Common myeloid progenitor, CD34-positive (primary cell): ENCODE measurements at regions not wholly inside any gene's neighbourhood (a gene's known extent, or its start where the extent isn't known, plus 50 kb on each side); places are given as distances from the start of the nearest gene placed in this dataset.
"Not testable (repeated sequence)": the region's sequence is repeated elsewhere in the genome, so short reads cannot be mapped to it uniquely, and the experiment has no call there.

Experiments used
- CTCF ChIA-PET: fragments of 350-600 bp; sonication (Branson Sonifier 250); formaldehyde crosslinking; loops from one replicate; lab custom pipeline; 2021; ENCODE audit warnings: antibody characterized with exemption; lab: Charles Lee
- POLR2A ChIA-PET: fragments of 350-600 bp; sonication (Branson Sonifier 250); formaldehyde crosslinking; loops from one replicate; lab custom pipeline; 2021; ENCODE audit warnings: antibody characterized with exemption; lab: Charles Lee
- DNase-seq, 3 donors: peaks; one replicate each; pipeline versions ENCODE4 v3.0.0 to v3.0.0-alpha.2; 2013
- H3K27ac ChIP-seq, 2 experiments: 1 replicate in 1 of 2; 2 replicates in 1 of 2; pipeline ENCODE4 v1.7.0; 2013; ENCODE audit warnings: inconsistent platforms in 2 of 2, low read length in 2 of 2, mild to moderate bottlenecking in 2 of 2, low read depth in 1 of 2, moderate library complexity in 1 of 2; ENCODE audit not compliant: severe bottlenecking in 2 of 2, insufficient read depth in 1 of 2, poor library complexity in 1 of 2
- H3K27me3 ChIP-seq, 5 experiments: replicated peaks in 2 of 5; 1 replicate in 3 of 5; 2 replicates in 2 of 5; pipeline versions ENCODE4 v1.6.1 to v1.7.0; 2013; ENCODE audit warnings: low read length in 4 of 5, mild to moderate bottlenecking in 2 of 5, moderate library complexity in 2 of 5, inconsistent platforms in 1 of 5; ENCODE audit not compliant: insufficient read depth in 5 of 5, control insufficient read depth in 4 of 5
- H3K36me3 ChIP-seq, 4 experiments: 1 replicate in 2 of 4; 2 replicates in 2 of 4; pipeline versions ENCODE4 v1.6.1 to v1.7.0; 2013; ENCODE audit warnings: low read length in 3 of 4, control low read depth in 1 of 4, mild to moderate bottlenecking in 1 of 4; ENCODE audit not compliant: control insufficient read depth in 4 of 4, insufficient read depth in 4 of 4
- H3K4me1 ChIP-seq, 4 experiments: 1 replicate in 3 of 4; 2 replicates in 1 of 4; pipeline versions ENCODE4 v1.6.1 to v1.7.1; 2013; ENCODE audit warnings: low read length in 3 of 4, mild to moderate bottlenecking in 3 of 4, control low read depth in 1 of 4, inconsistent platforms in 1 of 4, moderate library complexity in 1 of 4; ENCODE audit not compliant: control insufficient read depth in 4 of 4, insufficient read depth in 4 of 4; ENCODE audit errors: control extremely low read depth in 1 of 4
- H3K4me3 ChIP-seq, 7 experiments: 1 replicate in 4 of 7; 2 replicates in 3 of 7; pipeline versions ENCODE4 v1.5.1 to v1.7.0; 2013; ENCODE audit warnings: mild to moderate bottlenecking in 7 of 7, low read length in 6 of 7, moderate library complexity in 6 of 7, inconsistent platforms in 2 of 7, low read depth in 2 of 7, control low read depth in 1 of 7; ENCODE audit not compliant: insufficient read depth in 4 of 7, control insufficient read depth in 1 of 7; ENCODE audit errors: extremely low read depth in 1 of 7
- H3K9me3 ChIP-seq, 5 experiments: 1 replicate in 4 of 5; 2 replicates in 1 of 5; pipeline versions ENCODE4 v1.6.1 to v1.7.1; 2013; ENCODE audit warnings: low read length in 4 of 5, mild to moderate bottlenecking in 2 of 5, inconsistent platforms in 1 of 5, low read depth in 1 of 5, moderate library complexity in 1 of 5; ENCODE audit not compliant: control insufficient read depth in 4 of 5, insufficient read depth in 2 of 5; ENCODE audit errors: control extremely low read depth in 1 of 5
- WGBS: methylation state at CpG from one replicate; pipeline ENCODE4 v1.1.5; 2013; ENCODE audit not compliant: insufficient coverage; 5-methylcytosine and 5-hydroxymethylcytosine counted together

GRCh38 chr6:50394139-50394538 lies 319.2 kb upstream of the TFAP2D start:
- CTCF ChIA-PET = not testable (repeated sequence)

GRCh38 chr6:50404643-50405042 lies 308.7 kb upstream of the TFAP2D start:
- no peaks in the 10 kb centered on the region for H3K4me1 ChIP-seq
- POLR2A ChIA-PET = no interaction called here
- DNase-seq = no peak
- no peaks in the 10 kb centered on the region for H3K36me3 ChIP-seq
- no peak overlapping the region for H3K27ac ChIP-seq
- CTCF ChIA-PET = no interaction called here
- no peak overlapping the region for H3K4me3 ChIP-seq
- H3K9me3 ChIP-seq = no peaks in the 10 kb centered on the region
- 33% methylated on average over 1 of the region's 3 CpGs for WGBS
- no peaks in the 10 kb centered on the region for H3K27me3 ChIP-seq

More at GRCh38 chr6:50394139-50394538, 319.2 kb upstream of the TFAP2D start:
- H3K4me3 ChIP-seq, H3K27ac ChIP-seq, POLR2A ChIA-PET, H3K27me3 ChIP-seq, H3K36me3 ChIP-seq, DNase-seq, H3K9me3 ChIP-seq, H3K4me1 ChIP-seq: not testable (repeated sequence)
- no CpG with 5 or more reads among the region's 1 CpG for WGBS

- no peaks in the 10 kb centered on the region for H3K36me3 ChIP-seq
- WGBS = no CpG with 5 or more reads among the region's 1 CpG
- CTCF ChIA-PET = no interaction called here
Measured at GRCh38 chr6:50410579-50410978, 302.7 kb upstream of the TFAP2D start.

GRCh38 chr6:50421041-50421440 lies 292.3 kb upstream of the TFAP2D start:
- H3K4me1 ChIP-seq, H3K27ac ChIP-seq, CTCF ChIA-PET, H3K36me3 ChIP-seq, H3K4me3 ChIP-seq, DNase-seq, H3K27me3 ChIP-seq, H3K9me3 ChIP-seq, POLR2A ChIA-PET: not testable (repeated sequence)
- WGBS = 83% methylated on average over 5 of the region's 8 CpGs

More at GRCh38 chr6:50410579-50410978, 302.7 kb upstream of the TFAP2D start:
- H3K27ac ChIP-seq = no peak overlapping the region
- POLR2A ChIA-PET = no interaction called here
- H3K9me3 ChIP-seq = no peaks in the 10 kb centered on the region
- no peak overlapping the region for H3K4me3 ChIP-seq
- no peak for DNase-seq
- no peaks in the 10 kb centered on the region for H3K4me1 ChIP-seq
- no peaks in the 10 kb centered on the region for H3K27me3 ChIP-seq

GRCh38 chr6:50427267-50427666 lies 286.1 kb upstream of the TFAP2D start:
- CTCF ChIA-PET = no interaction called here
- Histone ChIP-seq H3K27ac (no peak overlapping the region), H3K27me3 (no peaks in the 10 kb centered on the region), H3K4me1 (no peaks in the 10 kb centered on the region), H3K4me3 (no peak overlapping the region), H3K9me3 (peaks cover 0 to 3% (median 0%) of the 10 kb centered on the region in 5 experiments), H3K36me3 (no peaks in the 10 kb centered on the region)
- 92% methylated on average over 3 of the region's 4 CpGs for WGBS
- no peak for DNase-seq
- POLR2A ChIA-PET = no interaction called here

GRCh38 chr6:50437901-50438300 lies 275.4 kb upstream of the TFAP2D start:
- ChIA-PET CTCF (interaction anchor here (0.8 kb wide), 1 partner anchor 21 kb away, joined by 3 read pairs; no protein-coding TSS in a partner anchor), POLR2A (no interaction called here)
- Histone ChIP-seq H3K27me3 (no peaks in the 10 kb centered on the region), H3K27ac (no peak overlapping the region), H3K36me3 (no peaks in the 10 kb centered on the region), H3K9me3 (no peaks in the 10 kb centered on the region), H3K4me3 (no peak overlapping the region), H3K4me1 (no peaks in the 10 kb centered on the region)
- DNase-seq = no peak
- WGBS = 100% methylated on average over 1 of the region's 1 CpG

- Histone ChIP-seq H3K36me3 (no peaks in the 10 kb centered on the region), H3K9me3 (no peaks in the 10 kb centered on the region), H3K27me3 (no peaks in the 10 kb centered on the region), H3K27ac (no peak overlapping the region), H3K4me1 (no peaks in the 10 kb centered on the region), H3K4me3 (no peak overlapping the region)
- CTCF ChIA-PET = no interaction called here
- POLR2A ChIA-PET = no interaction called here
- WGBS = 96% methylated on average over 4 of the region's 4 CpGs
- no peak for DNase-seq
Measured at GRCh38 chr6:50442531-50443040, 270.7 kb upstream of the TFAP2D start.
